GM18511 (cell line): ENCODE measurements at regions not wholly inside any gene's neighbourhood (a gene's known extent, or its start where the extent isn't known, plus 50 kb on each side); places are given as distances from the start of the nearest gene placed in this dataset.
"Not testable (repeated sequence)": the region's sequence is repeated elsewhere in the genome, so short reads cannot be mapped to it uniquely, and the experiment has no call there.

Experiments used
- ATAC-seq: cut with Tn5 transposase; IDR thresholded peaks from one replicate; pipeline ENCODE4 v1.9.1; 2021; ENCODE audit warnings: mild to moderate bottlenecking, moderate library complexity; ENCODE audit not compliant: unreplicated experiment

DNA sequence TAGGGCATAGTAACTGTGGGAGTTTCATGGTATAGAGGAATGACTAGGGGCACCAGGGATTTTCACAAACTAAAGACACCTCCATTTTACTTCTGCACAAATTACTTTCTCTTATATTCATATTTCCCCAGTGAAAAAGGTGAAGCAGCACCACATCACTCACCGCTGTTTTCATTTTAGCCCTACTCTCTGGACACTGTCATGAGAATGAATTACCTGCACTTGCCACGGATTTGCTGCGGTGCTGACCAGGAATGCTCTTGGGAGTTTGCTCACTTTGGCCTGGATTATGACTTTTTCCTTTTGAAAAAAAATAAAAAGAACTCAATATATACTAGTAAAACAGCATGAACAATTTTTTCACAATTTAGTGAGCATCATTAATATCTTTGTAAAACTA, 351.3 kb downstream of the NKX6-1 start:
- no peak for ATAC-seq

GRCh38 chr4:84146300-84146959, 352.7 kb downstream of the NKX6-1 start:
- ATAC-seq: peak; percentile 84

GRCh38 chr4:84145176-84145575, 353.9 kb downstream of the NKX6-1 start:
- no peak for ATAC-seq

DNA sequence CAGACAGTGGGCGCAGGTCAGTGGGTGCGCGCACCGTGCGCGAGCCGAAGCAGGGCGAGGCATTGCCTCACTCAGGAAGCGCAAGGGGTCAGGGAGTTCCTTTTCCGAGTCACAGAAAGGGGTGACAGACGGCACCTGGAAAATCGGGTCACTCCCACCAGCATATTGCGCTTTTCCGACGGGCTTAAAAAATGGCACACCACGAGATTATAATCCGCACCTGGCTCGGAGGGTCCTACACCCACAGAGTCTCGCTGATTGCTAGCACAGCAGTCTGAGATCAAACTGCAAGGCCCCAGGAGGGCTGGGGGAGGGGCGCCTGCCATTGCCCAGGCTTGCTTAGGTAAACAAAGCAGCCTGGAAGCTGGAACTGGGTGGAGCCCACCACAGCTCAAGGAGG, 372.2 kb downstream of the NKX6-1 start:
- not testable (repeated sequence) for ATAC-seq

DNA sequence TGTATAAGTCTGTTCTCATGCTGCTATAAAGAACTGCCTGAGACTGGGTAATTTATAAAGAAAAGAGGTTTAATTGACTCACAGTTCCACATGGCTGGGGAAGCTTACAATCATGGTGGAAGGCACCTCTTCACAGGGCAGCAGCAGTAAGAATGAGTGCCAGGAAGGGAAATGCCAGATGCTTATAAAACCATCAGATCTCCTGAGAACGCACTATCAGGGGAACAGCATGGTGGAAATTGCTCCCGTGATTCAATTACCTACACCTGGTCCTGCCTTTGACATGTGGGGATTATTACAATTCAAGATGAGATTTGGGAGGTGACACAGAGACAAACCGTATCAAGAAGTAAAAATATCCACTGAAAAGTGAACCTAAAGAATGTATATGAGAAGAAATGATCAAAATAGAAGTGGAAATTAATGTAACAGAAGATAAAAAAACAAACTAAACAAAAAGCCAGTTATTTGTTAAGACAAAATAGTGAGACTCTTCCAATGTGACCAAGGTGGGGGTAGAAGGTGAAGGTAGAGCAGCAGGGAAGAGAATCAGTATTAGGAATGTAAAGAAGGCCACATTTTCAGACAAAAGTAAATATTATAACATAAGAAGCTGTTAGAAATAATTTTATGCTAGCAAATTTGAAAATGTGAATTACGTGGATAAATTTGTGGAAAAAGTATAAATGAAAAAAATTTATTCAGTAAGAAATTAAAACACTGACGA, 372.9 kb downstream of the NKX6-1 start:
- no peak for ATAC-seq

- ATAC-seq: no peak
Measured at GRCh38 chr4:84110040-84110439, 389.1 kb downstream of the NKX6-1 start.

GRCh38 chr4:84101653-84102625, 397.2 kb downstream of the NKX6-1 start:
- ATAC-seq: not testable (repeated sequence)

DNA sequence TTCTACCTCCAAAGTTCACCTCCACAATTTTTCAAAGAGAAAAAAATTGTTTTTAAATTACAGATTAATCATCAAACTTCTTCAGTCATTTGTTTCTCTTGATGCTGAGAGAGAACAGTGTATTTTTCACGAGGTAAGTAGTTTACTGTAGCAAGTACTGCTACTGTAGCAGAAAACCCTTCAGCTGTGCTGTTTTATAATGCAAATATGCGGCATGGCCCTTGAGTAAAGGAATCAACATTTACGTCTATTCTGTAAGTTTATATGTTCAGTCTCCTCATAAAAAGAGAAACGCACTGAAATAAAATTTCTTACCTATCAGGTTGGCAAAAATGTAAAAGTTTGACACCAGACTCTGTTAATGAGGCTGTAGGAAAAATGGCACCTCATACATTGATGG, 399.0 kb downstream of the NKX6-1 start:
- no peak for ATAC-seq

DNA sequence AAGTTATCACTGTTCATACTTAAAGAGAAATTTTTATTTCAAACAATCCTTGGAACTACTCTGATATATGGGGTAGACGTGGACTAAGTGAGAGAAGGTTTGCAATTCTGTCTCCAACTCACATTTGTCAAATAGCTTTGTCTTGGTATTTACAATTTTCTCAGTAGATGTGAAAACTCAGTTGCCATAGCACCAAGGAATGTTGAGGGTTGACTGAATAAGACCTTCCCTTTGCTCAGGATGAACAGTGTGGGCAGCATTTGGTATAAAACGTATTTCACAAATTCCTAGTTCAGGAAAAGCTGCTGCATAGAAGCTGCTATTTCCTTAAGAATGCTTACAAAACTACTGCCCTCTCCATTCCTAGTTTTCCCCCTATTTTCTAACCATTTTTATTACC, 399.5 kb downstream of the NKX6-1 start:
- ATAC-seq: no peak

- ATAC-seq: no peak
Measured at GRCh38 chr4:84091266-84091665, 407.8 kb downstream of the NKX6-1 start.

GRCh38 chr4:84089652-84090437, 409.2 kb downstream of the NKX6-1 start:
- no peak for ATAC-seq

GRCh38 chr4:84085986-84086385, 413.1 kb downstream of the NKX6-1 start:
- ATAC-seq: no peak

- no peak for ATAC-seq
Measured at GRCh38 chr4:84070289-84070688, 428.8 kb downstream of the NKX6-1 start.

- ATAC-seq: no peak
Measured at GRCh38 chr4:84063619-84064018, 435.5 kb downstream of the NKX6-1 start.

DNA sequence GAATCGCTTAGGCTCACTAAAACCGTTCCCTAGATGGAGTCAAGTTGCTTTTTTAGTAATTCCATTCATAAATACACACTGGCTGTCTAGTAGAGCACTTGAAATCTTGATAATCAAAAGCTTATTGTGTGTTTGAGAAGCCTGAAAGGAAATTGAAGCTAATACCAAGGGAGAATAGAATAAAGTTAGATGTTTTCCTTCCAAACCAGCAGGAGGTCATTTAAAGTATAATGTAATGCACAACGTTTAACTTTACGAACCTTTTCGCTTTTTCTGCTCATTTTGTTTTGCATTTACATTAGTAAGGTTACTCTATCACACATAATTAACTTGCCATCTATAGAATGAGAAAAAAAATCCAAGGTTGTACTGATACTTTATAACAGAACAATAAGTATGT, 440.9 kb downstream of the NKX6-1 start:
- no peak for ATAC-seq

- ATAC-seq: no peak
Measured at GRCh38 chr4:84051639-84052038, 447.5 kb downstream of the NKX6-1 start.

- ATAC-seq: no peak
Measured at GRCh38 chr4:84051089-84051488, 448.0 kb downstream of the NKX6-1 start.

DNA sequence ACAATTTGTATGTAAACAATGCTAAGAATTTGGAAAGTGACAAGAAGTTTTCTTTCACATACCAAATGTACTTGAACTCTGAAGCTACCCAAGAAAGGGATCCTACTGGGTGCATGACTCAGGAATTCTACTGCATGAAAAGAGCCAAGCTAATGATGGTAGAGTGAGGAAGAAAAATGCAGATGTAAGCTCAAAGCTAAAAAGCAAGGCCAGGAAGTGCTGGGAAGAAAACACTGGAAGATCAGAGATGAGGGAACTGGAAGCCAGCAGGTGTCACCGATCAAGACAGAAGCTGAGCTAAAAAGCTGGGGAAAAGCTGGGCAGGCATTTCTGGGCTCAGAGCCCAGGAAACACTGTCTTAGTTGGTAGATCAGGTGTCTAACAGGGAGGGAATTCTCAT, 449.1 kb downstream of the NKX6-1 start:
- no peak for ATAC-seq

GRCh38 chr4:84046551-84046950, 452.5 kb downstream of the NKX6-1 start:
- no peak for ATAC-seq

- ATAC-seq: no peak
Measured at GRCh38 chr4:84041426-84041825, 457.7 kb downstream of the NKX6-1 start.

GRCh38 chr4:84035568-84035967, 463.5 kb downstream of the NKX6-1 start:
- no peak for ATAC-seq
